GM18517 (cell line): ENCODE measurements at regions not wholly inside any gene's neighbourhood (a gene's known extent, or its start where the extent isn't known, plus 50 kb on each side); places are given as distances from the start of the nearest gene placed in this dataset.

Experiments
- ATAC-seq: cut with Tn5 transposase; IDR thresholded peaks from one replicate; pipeline ENCODE4 v1.9.1; 2021; ENCODE audit warnings: mild to moderate bottlenecking, moderate library complexity; ENCODE audit not compliant: unreplicated experiment

- ATAC-seq, result no peak
Observed at GRCh38 chrX:42725196-42725595, 52.8 kb downstream of the PPP1R2C start.

GRCh38 chrX:42720209-42720608, 57.8 kb downstream of the PPP1R2C start:
- ATAC-seq, result no peak

DNA sequence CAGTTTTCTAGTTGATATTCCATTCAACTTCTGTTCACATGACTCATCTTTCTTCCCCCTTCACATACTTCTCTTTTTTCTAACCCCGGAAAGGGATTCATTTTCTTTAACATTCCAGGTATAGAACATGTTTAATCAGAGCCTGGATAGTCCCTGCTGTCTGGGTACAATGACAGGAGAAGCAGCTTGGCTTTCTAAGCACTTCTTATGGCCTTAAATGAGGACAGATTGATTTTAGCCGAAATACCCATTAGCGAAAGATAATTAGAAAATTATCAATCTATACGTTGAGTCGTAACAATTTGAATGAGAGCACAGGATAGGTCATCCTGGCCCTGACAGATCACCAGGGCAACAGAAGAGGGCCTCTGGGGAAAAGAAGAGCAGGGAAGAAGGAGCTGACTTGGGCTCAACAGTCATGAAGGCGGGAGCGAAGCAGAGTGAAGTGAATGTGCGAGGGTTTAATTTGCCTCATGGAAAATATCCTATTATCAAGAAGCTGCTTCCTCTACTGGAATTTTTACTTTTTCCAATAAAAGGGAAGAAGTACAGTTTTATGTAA, 62.2 kb downstream of the PPP1R2C start:
- ATAC-seq, result no peak

DNA sequence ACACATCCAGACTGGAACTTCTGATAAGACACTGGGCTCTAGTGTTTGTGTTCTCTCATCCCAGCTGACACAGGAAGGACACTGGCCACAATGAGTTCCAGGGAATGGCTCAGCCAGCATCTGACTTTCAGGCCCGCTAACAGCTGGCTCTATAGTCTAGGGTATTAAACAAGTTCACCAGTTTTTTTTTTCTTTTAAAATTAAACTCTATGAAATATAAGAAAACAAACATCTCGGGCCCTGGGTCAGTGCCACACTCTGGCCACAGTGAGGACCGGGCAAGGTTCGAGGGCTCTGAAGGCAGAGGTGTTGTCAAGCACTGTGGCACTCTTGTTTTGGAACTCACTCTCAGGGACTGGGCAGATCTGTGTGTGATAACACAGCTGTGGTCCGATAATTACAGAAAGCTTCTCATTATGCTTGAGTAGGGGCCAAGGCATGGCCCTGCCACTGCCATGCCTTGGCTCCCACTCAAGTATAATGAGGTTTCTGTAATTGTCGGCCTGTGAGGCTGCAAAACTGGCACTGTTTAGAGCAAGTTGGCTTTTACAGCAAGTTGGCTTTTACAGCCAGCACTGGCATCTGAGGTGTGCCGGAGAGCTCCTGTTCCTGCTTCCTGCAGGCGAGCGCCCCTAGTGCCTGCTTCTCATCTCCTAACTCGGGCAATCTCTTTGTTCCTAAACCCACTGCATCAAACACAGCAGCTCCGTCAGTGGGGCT, 62.8 kb downstream of the PPP1R2C start:
- peak; percentile 88 for ATAC-seq

- ATAC-seq, result no peak
Observed at GRCh38 chrX:42710452-42710851, 67.5 kb downstream of the PPP1R2C start.

GRCh38 chrX:42708222-42708621, 69.7 kb downstream of the PPP1R2C start:
- no peak for ATAC-seq

- ATAC-seq, result no peak
Observed at GRCh38 chrX:42707742-42708141, 70.2 kb downstream of the PPP1R2C start.

- ATAC-seq, result no peak
Observed at GRCh38 chrX:42704454-42704853, 73.5 kb downstream of the PPP1R2C start.

DNA sequence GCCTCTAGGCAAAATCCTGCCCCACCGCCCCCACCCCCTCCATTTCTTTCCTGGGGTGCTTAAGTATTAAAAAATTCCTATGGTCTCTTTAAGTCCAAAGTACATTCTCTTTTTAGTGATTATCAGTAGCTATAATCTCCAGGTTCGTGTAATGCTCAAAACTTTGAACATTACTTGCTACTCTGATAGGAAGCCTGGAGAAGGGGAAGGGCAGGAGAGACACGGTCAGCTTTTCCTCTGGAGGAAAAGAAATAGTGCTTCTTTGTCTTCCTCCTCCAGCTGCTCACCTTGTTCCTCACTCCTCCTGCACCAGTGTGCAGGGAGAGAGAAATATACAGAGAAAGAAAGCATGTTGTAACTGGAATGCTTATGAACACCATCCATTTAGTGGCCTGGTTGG, 80.4 kb downstream of the PPP1R2C start:
- no peak for ATAC-seq

- no peak for ATAC-seq
Observed at GRCh38 chrX:42696536-42697124, 81.3 kb downstream of the PPP1R2C start.

- no peak for ATAC-seq
Observed at GRCh38 chrX:42695800-42696358, 82.1 kb downstream of the PPP1R2C start.

- ATAC-seq, result no peak
Observed at GRCh38 chrX:42694260-42694815, 83.6 kb downstream of the PPP1R2C start.

DNA sequence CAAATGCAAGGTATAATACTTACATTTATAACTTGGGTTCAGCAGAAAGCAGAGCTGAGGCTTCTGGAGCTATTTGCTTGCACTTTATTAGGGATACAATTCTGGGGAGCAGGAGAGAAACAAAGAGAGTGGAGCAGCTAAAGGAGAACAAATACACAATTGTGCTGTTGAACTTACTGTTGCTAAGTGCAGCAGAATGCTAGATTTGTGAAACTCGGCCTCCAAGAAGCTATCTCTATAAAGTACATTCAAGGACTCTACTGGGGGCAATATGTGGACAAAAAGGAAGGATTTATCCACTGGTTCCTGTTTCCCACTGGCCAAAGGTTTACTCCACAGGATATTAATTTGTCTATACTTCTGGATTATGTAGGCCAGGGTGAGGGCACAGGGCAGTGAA, 86.8 kb downstream of the PPP1R2C start:
- ATAC-seq, result no peak

- ATAC-seq, result no peak
Observed at GRCh38 chrX:42686706-42687105, 91.3 kb downstream of the PPP1R2C start.

DNA sequence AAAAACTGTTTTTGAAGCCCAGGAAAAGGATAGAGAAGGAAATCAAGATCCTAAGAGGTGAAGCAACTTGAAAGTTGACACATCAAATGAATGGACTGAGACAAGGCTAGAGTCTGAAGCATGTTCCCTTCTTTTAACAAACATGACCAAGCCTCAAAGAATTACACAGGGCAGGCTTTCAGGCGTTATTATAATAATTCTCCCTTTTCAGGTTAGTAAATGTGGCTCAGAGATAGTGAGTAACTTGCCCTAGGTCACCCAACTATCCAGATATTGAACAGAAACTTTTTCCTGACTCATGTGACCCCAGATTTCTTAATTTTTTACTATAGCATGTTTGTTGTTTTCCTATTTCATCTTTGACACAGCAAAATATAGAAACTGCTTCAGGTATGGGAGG, 91.7 kb downstream of the PPP1R2C start:
- ATAC-seq, result no peak

DNA sequence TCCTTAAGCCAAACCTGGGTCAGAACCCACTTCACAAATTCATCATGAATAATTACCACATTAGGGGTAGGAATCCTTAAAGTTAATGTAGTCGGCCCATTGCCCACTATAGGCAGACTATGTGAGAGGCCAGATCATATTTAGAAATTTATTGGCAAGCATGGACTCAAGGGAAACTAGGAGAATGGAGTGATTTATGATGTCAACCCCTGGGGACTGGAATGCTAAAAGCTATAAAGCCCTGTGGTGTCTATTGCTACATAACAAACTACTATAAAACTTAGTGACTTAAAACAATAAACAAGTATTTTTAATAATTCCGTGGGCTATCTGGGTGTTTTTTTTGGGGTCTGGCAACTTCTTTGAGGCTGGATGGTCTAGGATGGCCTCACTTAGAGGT, 93.9 kb downstream of the PPP1R2C start:
- no peak for ATAC-seq

GRCh38 chrX:42680666-42681065, 97.3 kb downstream of the PPP1R2C start:
- ATAC-seq, result no peak

DNA sequence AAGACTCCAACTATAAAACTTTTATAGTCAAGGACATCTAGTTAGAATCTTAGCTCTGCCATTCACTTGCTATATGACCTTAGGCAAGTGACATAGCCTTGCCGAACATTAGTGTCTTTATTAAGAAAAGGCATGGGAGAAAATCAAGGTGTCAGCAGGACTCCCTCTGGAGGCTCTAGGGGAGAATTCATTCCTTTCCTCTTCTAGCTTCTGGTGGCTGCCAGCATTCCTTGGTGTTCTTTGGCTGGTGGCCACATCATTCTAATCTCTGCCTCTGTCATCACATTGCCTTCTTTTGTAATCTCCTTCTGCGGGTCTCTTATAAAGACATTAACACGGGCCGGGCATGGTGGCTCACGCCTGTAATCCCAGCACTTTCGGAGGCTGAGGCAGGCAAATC, 99.8 kb downstream of the PPP1R2C start:
- ATAC-seq, result no peak

- ATAC-seq, result no peak
Observed at GRCh38 chrX:42673301-42673810, 104.6 kb downstream of the PPP1R2C start.

GRCh38 chrX:42664680-42665079, 113.3 kb downstream of the PPP1R2C start:
- no peak for ATAC-seq

- no peak for ATAC-seq
Observed at GRCh38 chrX:42628471-42628870, 149.5 kb downstream of the PPP1R2C start.

- no peak for ATAC-seq
Observed at GRCh38 chrX:42627891-42628290, 150.1 kb downstream of the PPP1R2C start.
